ENCODE measurements at regions not wholly inside any gene's neighbourhood (a gene's known extent, or its start where the extent isn't known, plus 50 kb on each side); places are given as distances from the start of the nearest gene placed in this dataset.

GRCh38 chr13:85638265-85638664 lies 161.0 kb downstream of the SLITRK6 start:
- no TSS peak for BruUV-seq (replicated peaks)
- Histone ChIP-seq H3K4me3 (ENCODE audit: low read depth, low read length) (no peak overlapping the region), H3K36me3 (ENCODE audit: control insufficient read depth, insufficient read depth, low read length) (no peaks in the 10 kb centered on the region), H3K9me3 (no peaks in the 10 kb centered on the region), H3K4me1 (no peaks in the 10 kb centered on the region), H3K27me3 (replicated peaks; ENCODE audit: control insufficient read depth, insufficient read depth, low read length) (no peaks in the 10 kb centered on the region)
- Mint-ChIP-seq H3K9me3 (ENCODE audit: unreplicated experiment) (peaks cover 19% of the 10 kb centered on the region), H3K36me3 (ENCODE audit: insufficient read depth, unreplicated experiment) (no peaks in the 10 kb centered on the region), H3K27me3 (ENCODE audit: insufficient read depth, unreplicated experiment) (no peaks in the 10 kb centered on the region), H3K27ac (ENCODE audit: unreplicated experiment) (no peak overlapping the region), H3K4me3 (ENCODE audit: unreplicated experiment) (no peak overlapping the region), H3K4me1 (ENCODE audit: low read depth, unreplicated experiment) (no peaks in the 10 kb centered on the region)
- ChIA-PET CTCF (no interaction called here), POLR2A (no interaction called here)
- DNase-seq, result no peak
- TF ChIP-seq, protein P1, sequence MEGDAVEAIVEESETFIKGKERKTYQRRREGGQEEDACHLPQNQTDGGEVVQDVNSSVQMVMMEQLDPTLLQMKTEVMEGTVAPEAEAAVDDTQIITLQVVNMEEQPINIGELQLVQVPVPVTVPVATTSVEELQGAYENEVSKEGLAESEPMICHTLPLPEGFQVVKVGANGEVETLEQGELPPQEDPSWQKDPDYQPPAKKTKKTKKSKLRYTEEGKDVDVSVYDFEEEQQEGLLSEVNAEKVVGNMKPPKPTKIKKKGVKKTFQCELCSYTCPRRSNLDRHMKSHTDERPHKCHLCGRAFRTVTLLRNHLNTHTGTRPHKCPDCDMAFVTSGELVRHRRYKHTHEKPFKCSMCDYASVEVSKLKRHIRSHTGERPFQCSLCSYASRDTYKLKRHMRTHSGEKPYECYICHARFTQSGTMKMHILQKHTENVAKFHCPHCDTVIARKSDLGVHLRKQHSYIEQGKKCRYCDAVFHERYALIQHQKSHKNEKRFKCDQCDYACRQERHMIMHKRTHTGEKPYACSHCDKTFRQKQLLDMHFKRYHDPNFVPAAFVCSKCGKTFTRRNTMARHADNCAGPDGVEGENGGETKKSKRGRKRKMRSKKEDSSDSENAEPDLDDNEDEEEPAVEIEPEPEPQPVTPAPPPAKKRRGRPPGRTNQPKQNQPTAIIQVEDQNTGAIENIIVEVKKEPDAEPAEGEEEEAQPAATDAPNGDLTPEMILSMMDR (IDR thresholded peaks at IDR 0.05; ENCODE audit: insufficient read depth in 1 of 2, low read depth in 1 of 2, low read length in 1 of 2, severe bottlenecking in 1 of 2, unreplicated experiment in 1 of 2), result no peak
- intact Hi-C loops (cut with micrococcal nuclease; ENCODE audit: unreplicated experiment), result no loop called here

DNA sequence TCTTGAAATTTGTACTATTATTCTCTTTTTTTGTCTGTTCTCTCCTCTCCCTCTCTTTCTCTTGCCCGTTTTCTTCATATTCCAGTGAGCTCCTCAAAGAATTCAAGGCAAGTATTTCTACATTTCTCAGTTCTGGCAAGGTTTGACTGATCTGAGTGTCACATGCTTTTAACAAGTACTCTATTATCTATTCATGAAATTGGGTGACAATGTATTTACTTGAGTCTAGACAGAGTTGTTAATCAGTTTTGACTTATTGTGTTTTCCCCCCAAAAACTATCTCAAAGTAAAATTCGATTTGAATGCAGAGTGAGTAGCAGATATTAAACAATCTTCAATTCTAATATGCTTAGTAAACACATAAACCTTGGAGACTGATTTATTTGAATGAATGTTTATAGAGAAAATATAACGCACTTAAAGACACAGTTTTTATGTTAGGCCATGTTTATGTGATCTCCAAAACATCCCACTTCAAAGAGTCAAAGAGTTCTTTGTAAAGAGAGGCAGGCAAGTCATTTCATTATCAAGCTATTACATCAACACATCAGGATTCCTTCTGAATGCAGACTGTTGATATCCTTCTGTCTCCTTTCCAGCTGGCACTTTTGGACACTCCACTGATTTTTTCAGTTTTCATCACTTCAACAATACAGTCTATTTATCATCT lies 166.6 kb downstream of the SLITRK6 start:
- no peak overlapping the region for H3K27ac Mint-ChIP-seq (ENCODE audit: unreplicated experiment)
- intact Hi-C loops (cut with micrococcal nuclease; ENCODE audit: unreplicated experiment), result no loop called here
- Histone ChIP-seq H3K36me3 (ENCODE audit: control insufficient read depth, insufficient read depth, low read length) (no peaks in the 10 kb centered on the region), H3K4me1 (no peaks in the 10 kb centered on the region), H3K27me3 (replicated peaks; ENCODE audit: control insufficient read depth, insufficient read depth, low read length) (no peaks in the 10 kb centered on the region), H3K4me3 (ENCODE audit: low read depth, low read length) (no peak overlapping the region), H3K9me3 (no peaks in the 10 kb centered on the region; the same call in 1 of the 2 replicates)
- BruUV-seq (replicated peaks), result no TSS peak
- H3K36me3 Mint-ChIP-seq (ENCODE audit: insufficient read depth, unreplicated experiment), result no peaks in the 10 kb centered on the region
- no peak for DNase-seq
- POLR2A ChIA-PET, result no interaction called here
- TF ChIP-seq, protein P1 (IDR thresholded peaks at IDR 0.05; ENCODE audit: insufficient read depth in 1 of 2, low read depth in 1 of 2, low read length in 1 of 2, severe bottlenecking in 1 of 2, unreplicated experiment in 1 of 2), result no peak
- peaks cover 6% of the 10 kb centered on the region for H3K4me1 Mint-ChIP-seq (ENCODE audit: low read depth, unreplicated experiment)
- CTCF ChIA-PET, result no interaction called here
- peaks cover 2% of the 10 kb centered on the region for H3K27me3 Mint-ChIP-seq (ENCODE audit: insufficient read depth, unreplicated experiment)
- H3K9me3 Mint-ChIP-seq (ENCODE audit: unreplicated experiment), result no peaks in the 10 kb centered on the region
- no peak overlapping the region for H3K4me3 Mint-ChIP-seq (ENCODE audit: unreplicated experiment)

DNA sequence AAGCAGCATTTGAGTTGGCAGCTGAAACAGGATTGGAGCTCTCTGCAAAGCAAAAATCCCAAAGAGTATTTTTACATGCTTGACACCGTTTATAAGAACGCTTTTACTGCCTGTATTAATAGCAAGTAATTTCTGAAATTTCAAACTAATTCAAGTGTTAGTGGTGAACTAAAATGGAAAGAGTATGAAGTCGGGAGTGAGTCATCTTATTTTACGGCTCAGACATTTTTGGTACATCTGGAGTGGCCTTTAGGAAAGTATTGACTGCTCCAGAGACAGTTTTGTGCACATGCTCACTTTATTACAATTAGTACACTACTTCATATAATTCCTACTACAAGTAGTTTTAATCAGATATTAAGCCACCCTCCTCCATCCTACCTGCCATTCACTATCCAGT lies 167.4 kb downstream of the SLITRK6 start:
- no peaks in the 10 kb centered on the region for H3K36me3 Mint-ChIP-seq (ENCODE audit: insufficient read depth, unreplicated experiment)

More for the DNA sequence above, 167.4 kb downstream of the SLITRK6 start:
- no peaks in the 10 kb centered on the region for H3K9me3 Mint-ChIP-seq (ENCODE audit: unreplicated experiment)
- Histone ChIP-seq H3K4me3 (ENCODE audit: low read depth, low read length) (no peak overlapping the region), H3K27me3 (replicated peaks; ENCODE audit: control insufficient read depth, insufficient read depth, low read length) (no peaks in the 10 kb centered on the region), H3K9me3 (no peaks in the 10 kb centered on the region; the same call in 1 of the 2 replicates), H3K36me3 (ENCODE audit: control insufficient read depth, insufficient read depth, low read length) (no peaks in the 10 kb centered on the region), H3K4me1 (no peaks in the 10 kb centered on the region)
- intact Hi-C loops (cut with micrococcal nuclease; ENCODE audit: unreplicated experiment), result no loop called here
- ChIA-PET CTCF (no interaction called here), POLR2A (no interaction called here)
- BruUV-seq (replicated peaks), result no TSS peak
- TF ChIP-seq, protein P1 (IDR thresholded peaks at IDR 0.05; ENCODE audit: insufficient read depth in 1 of 2, low read depth in 1 of 2, low read length in 1 of 2, severe bottlenecking in 1 of 2, unreplicated experiment in 1 of 2), result no peak
- no peak for DNase-seq
- no peak overlapping the region for H3K4me3 Mint-ChIP-seq (ENCODE audit: unreplicated experiment)
- peaks cover 2% of the 10 kb centered on the region for H3K27me3 Mint-ChIP-seq (ENCODE audit: insufficient read depth, unreplicated experiment)
- H3K4me1 Mint-ChIP-seq (ENCODE audit: low read depth, unreplicated experiment), result peaks cover 6% of the 10 kb centered on the region
- H3K27ac Mint-ChIP-seq (ENCODE audit: unreplicated experiment), result no peak overlapping the region

Data from Caco-2 (cell line).